HG02642 (cell line): ENCODE measurements at regions not wholly inside any gene's neighbourhood (a gene's known extent, or its start where the extent isn't known, plus 50 kb on each side); places are given as distances from the start of the nearest gene placed in this dataset.

Source experiments
- ATAC-seq: cut with Tn5 transposase; IDR thresholded peaks from one replicate; pipeline ENCODE4 v1.9.1; 2021; ENCODE audit warnings: mild to moderate bottlenecking; ENCODE audit not compliant: unreplicated experiment, poor library complexity

DNA sequence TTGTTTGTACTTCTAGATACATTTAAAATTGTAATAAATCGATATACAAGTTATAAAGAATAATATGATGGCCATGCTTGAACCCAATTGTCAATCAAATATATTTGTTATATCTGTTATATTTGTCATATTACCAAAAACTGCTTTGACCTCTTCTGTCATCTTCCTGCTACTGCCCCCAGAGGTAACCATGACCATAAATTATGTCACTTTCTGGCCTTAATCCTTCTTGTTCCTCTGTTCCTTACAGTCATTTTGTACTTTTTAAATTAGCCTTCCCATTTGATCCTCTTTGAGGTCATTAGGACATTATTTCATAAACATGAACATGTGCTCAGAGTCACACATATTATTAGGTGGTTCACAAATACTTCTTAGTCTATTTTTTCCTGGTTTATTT is 124.7 kb downstream of the HFE start:
- no peak for ATAC-seq

GRCh38 chr6:26213334-26214075 is 126.3 kb downstream of the HFE start:
- no peak for ATAC-seq

DNA sequence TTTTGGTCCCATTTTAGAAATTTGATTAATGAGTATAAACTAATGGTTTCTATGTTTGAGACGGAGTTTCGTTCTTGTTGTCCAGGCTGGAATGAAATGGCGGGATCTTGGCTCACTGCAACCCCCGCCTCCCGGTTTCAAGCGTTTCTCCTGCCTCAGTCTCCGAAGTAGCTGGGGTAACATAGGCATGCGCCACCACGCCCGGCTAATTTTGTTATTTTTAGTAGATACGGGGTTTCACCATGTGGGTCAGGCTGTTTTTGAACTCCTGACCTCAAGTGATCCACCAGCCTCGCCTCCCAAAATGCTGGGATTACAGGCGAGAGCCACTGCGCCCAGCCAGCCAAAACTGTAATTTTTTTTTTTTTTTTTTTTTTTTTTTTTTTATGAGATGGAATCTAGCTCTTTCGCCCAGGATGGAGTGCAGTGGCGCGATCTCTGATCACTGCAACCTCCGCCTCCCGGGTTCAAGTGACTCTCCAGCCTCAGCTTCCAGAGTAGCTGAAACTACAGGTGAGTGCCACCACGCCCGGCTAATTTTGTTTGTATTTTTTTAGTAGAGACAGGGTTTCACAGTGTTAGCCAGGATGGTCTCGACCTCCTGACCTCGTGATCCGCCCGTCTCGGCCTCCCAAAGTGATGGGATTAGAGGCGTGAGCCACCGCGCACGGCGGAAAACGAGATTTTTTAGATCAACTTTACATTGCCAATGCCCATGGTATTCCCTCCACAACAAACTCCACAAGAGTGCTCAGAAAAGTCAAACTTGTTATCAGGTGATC is 127.8 kb downstream of the HFE start:
- no peak for ATAC-seq

DNA sequence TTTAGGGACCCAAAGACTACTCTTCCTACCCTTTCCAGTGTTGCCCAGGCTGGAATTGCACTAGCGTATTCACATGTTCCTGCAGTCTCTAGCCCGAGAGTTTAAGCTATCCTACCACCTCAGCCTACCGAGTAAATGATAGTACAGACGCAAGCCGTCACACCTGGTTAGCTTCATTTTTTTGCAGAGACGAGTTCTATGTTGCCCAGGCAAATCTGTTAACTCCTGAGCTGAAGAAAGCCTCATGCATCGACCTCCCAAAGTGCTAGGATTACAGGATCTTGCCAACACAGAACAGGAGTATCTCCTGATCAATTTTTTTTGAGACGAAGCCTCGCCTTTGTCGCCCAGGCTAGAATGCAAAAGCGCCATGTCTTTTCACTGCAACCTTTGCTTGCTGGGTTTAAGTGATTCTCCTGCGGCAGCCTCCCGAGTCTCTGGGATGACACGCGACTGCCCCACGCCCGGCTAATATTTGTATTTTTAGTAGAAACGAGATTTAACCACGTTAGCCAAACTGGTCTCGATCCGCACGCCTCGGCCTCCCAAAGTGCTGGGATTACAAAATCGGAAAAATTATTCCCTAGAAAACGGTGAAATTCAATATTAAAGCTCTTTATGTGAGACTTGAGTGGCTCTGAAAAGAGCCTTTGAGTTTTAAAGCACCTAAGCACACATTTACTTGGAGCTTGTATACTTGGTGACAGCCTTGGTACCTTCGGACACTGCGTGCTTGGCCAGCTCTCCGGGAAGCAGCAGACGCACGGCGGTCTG is 128.5 kb downstream of the HFE start:
- ATAC-seq: peak; percentile 31

DNA sequence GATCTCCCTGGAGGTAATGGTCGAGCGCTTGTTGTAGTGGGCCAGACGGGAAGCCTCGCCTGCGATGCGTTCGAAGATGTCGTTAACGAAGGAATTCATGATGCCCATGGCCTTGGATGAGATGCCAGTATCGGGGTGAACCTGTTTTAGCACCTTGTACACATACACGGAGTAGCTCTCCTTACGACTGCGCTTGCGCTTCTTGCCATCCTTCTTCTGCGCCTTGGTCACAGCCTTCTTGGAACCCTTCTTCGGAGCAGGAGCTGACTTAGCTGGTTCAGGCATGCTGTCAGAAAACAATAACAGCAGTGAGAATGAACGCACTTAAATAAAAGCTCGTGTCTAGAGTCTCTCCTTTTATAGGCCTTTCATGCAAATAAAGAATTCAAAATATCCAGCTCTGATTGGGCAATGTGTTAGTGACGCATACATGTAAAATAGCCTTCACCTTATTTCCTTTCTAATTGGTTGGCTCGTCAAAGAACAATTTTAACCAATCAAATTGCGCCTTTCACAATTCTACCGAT is 129.2 kb downstream of the HFE start:
- peak; percentile 77 for ATAC-seq

GRCh38 chr6:26216886-26217713 is 129.9 kb downstream of the HFE start:
- peak; percentile 51 for ATAC-seq

DNA sequence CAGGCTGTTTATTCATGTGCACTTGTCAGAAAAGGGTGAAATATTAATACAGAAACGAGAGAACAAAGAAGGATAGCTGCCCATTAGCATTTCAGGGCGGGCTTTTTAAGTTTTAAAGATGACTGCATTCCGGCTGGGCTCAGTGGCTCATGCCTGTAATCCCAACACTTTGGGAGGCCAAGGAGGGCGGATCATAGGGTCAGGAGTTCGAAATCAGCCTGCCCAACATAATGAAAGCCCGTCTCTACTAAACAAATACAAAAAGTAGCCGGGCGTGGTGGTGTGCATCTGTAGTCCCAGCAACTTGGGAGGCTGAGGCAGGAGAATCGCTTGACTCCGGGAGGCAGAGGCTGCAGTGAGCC is 130.5 kb downstream of the HFE start:
- no peak for ATAC-seq

GRCh38 chr6:26218824-26219223 is 131.6 kb downstream of the HFE start:
- no peak for ATAC-seq

GRCh38 chr6:26220145-26220970 is 133.1 kb downstream of the HFE start:
- ATAC-seq: no peak

- ATAC-seq: no peak
These were observed 134.0 kb downstream of the HFE start for GRCh38 chr6:26221186-26221585.

- ATAC-seq: no peak
These were observed 135.3 kb downstream of the HFE start for GRCh38 chr6:26222571-26222970.

GRCh38 chr6:26223228-26223627 is 136.0 kb downstream of the HFE start:
- ATAC-seq: no peak

DNA sequence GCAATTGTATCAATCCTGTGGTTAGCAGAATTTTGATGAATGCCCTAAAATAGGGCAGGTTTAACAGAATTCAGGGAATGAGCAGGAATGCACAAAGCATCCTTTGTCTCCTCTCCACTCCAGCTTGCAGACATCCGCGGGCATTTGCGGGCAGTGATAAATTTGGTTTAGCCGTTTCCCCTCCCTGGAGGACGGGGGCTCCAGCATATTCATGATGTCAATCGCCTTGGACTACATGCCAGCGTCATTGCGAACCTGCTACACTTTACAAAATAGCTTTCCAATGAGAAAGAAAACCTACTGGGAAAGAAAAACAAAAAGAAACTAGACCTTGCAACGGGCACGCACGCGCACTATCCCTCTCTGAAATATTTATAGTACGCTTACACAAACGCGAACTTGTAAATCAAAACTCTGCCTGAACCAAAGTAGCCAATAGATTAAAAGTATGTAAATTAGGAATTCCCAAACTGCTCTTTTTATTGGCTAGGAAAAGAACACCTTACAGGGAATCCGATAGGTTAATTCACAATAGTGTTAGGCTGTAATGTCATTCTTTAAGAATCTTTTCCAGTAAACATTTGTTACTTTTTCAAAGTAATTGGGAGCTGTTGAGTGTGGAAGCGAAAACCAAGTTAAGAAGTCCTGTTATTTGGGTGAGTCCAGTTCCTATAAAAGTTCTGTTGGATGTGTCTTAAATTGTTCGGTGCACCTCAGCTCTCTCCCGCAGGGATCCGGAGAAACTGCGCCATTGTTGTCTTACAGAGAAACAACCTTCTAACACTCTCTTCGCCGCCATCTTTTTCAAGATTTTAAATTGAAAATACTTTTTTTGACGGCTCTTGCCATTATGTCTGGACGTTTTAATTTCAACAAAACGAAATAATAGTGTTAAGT is 136.7 kb downstream of the HFE start:
- peak; percentile 76 for ATAC-seq

DNA sequence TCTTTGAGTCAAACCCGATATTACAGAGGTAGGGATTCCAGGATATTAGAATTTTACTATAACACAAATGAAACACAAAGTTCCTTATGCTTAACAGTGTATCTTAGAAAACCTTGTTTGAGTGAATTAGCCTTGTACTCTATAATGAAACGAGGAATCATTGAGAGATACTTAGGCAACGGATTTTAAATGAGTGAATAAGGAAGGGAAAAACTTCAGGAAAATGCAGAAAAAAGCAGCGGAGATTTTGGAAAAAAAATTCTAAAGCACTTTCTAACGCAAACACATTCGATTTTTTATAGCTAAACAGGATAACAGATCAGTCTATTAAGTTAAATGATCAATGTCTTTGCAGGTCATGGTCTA is 137.3 kb downstream of the HFE start:
- ATAC-seq: no peak

DNA sequence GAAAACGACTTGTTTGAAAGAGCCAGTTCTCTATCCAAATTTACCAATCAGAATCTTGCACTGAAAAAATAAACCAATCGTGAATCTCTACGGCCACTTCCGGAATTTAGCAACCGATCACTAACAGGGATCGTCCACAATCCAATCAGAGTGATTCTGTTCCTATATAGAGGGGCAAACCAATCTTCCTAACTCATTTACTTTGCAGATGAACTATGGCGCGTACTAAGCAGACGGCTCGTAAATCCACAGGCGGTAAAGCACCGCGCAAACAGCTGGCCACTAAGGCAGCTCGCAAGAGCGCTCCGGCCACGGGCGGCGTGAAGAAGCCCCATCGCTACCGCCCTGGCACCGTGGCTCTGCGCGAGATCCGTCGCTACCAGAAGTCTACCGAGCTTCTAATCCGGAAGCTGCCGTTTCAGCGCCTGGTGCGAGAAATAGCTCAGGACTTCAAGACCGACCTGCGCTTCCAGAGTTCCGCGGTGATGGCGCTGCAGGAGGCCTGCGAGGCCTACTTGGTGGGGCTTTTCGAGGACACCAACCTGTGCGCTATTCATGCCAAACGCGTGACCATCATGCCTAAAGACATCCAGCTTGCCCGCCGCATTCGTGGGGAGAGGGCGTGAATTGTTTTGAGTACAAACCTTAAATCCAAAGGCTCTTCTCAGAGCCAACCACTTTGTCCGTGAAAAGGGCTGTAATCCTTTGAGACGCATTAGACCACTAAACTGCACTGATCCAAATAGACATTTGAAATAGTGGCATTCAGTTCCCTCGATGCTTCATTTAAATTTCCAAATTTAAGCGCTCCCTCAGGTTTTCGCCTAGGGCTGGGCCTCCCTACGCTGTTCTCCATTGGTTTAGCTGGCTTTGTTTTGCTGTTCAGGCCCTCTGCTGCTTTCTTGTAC is 138.0 kb downstream of the HFE start:
- no peak for ATAC-seq

DNA sequence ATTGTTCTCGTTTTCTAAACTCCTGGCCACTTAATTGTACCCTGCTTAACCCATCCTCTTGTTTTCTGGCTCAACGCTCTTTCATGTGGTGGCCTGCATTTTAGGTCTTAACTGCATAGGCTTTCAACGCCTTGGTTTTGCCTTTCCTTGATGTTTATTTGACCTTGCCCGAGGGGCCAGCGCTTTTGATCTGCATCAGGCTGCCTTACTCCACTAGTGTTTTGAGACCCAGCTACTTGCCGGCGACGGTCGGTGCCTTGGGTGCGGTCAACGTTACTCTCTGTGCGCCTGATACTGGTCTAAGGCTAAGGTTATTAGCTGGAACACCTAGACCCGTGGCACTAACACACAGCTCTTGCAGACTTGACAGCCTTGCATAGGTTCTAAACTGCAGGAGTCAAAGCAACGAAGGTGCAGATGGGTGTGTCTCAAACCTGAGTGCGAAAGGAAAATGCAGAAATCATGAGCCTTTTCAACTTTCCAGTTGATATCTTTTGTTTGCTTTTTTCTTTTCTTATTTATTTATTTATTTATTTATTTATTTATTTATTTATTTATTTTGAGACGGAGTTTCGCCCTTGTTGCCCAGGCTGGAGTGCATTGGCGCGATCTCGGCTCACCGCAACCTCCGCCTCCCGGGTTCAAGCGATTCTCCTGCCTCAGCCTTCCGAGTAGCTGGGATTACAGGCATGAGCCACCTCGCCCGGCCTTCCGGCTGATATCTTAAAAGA is 138.8 kb downstream of the HFE start:
- no peak for ATAC-seq

- ATAC-seq: no peak
These were observed 138.4 kb upstream of the BTN3A2 start for GRCh38 chr6:26226579-26226967.
